Uterus (tissue), 2 donors: ENCODE measurements at regions not wholly inside any gene's neighbourhood (a gene's known extent, or its start where the extent isn't known, plus 50 kb on each side); places are given as distances from the start of the nearest gene placed in this dataset.

ENCODE experiments used
- POLR2A ChIP-seq, 2 donors: fragments of 450-650 bp; IDR thresholded peaks; one replicate each; pipeline ENCODE4 v1.6.1; 2016; ENCODE audit warnings: antibody characterized with exemption in 2 of 2, mild to moderate bottlenecking in 1 of 2, moderate library complexity in 1 of 2
- TF ChIP-seq, protein P1 (sequence below), 4 experiments: fragments of 200-600 bp in 2 of 4; fragments of 450-650 bp in 2 of 4; sonication (generic) in 2 of 4; IDR thresholded peaks; one replicate each; pipeline ENCODE4 v1.5.1; 2016 to 2019; ENCODE audit warnings: antibody characterized with exemption in 4 of 4, mild to moderate bottlenecking in 2 of 4, moderate library complexity in 1 of 4

DNA sequence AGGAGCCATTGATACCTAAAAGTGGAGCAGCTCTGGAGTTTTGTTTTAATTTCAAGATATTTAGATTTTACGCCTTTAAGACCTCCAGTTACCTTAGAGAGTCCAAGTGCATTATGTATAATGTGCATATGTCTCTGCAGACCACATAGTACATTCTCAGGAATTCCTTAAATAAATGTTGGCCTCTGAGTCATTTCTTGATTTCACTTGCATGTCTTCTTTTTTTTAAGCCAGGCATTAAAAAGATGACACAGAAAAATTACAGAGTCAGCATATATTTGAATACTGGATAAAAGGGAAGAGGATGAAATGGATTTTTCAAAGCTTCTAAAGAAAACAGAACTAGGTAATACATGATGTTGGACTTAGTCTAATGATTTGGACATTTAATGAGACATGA lies 125.2 kb downstream of the TMCO5A start:
- TF ChIP-seq, protein P1, sequence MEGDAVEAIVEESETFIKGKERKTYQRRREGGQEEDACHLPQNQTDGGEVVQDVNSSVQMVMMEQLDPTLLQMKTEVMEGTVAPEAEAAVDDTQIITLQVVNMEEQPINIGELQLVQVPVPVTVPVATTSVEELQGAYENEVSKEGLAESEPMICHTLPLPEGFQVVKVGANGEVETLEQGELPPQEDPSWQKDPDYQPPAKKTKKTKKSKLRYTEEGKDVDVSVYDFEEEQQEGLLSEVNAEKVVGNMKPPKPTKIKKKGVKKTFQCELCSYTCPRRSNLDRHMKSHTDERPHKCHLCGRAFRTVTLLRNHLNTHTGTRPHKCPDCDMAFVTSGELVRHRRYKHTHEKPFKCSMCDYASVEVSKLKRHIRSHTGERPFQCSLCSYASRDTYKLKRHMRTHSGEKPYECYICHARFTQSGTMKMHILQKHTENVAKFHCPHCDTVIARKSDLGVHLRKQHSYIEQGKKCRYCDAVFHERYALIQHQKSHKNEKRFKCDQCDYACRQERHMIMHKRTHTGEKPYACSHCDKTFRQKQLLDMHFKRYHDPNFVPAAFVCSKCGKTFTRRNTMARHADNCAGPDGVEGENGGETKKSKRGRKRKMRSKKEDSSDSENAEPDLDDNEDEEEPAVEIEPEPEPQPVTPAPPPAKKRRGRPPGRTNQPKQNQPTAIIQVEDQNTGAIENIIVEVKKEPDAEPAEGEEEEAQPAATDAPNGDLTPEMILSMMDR (IDR thresholded peaks at IDR 0.05): no peak
- TF ChIP-seq POLR2A (IDR thresholded peaks at IDR 0.05): no peak
